ENCODE measurements at regions not wholly inside any gene's neighbourhood (a gene's known extent, or its start where the extent isn't known, plus 50 kb on each side); places are given as distances from the start of the nearest gene placed in this dataset.

DNA sequence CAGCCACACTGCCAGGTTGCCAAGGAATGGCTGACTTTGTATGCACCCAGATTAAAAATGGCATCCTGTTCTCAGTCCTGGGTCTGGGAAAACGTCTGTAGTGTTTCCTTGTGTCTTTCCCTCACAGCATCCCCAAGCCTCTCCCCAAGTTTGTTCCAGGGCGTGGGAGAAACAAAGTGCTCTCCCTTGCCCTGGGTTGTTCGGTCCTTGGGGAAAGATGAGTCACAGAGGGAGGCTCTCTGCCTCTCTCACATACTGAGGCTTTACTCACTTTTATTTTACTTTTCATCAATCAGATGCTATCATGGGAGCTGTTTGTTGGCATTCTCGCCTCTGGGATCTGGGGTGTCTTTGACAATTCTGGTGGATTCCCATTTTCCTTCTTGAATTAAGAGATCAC lies 492.3 kb downstream of the XIRP2 start:
- TF ChIP-seq CTCF (IDR thresholded peaks at IDR 0.05; ENCODE audit: low read depth, low read length) = no peak
- TF ChIP-seq EZH2phosphoT487 (IDR thresholded peaks at IDR 0.05; ENCODE audit: low read depth) = no peak

Data from OCI-LY3 (cell line).